HepG2 (cell line): ENCODE measurements at regions not wholly inside any gene's neighbourhood (a gene's known extent, or its start where the extent isn't known, plus 50 kb on each side); places are given as distances from the start of the nearest gene placed in this dataset.

ENCODE experiments used
- BRF2 ChIP-seq: sonication (generic); formaldehyde crosslinking; IDR thresholded peaks from 2 replicates; pipeline ENCODE4 v1.8.1; 2022; ENCODE audit warnings: mild to moderate bottlenecking, missing genetic modification reagents
- KDM1A ChIP-seq: IDR thresholded peaks from 2 replicates; pipeline ENCODE4 v1.6.1; 2016; ENCODE audit warnings: missing compliant biosample characterization
- PBX3 ChIP-seq: sonication (generic); formaldehyde crosslinking; IDR thresholded peaks from 2 replicates; pipeline ENCODE4 v1.8.1; 2023; ENCODE audit warnings: missing genetic modification reagents, inconsistent platforms, borderline replicate concordance
- U2AF2 ChIP-seq: fragments of 200-400 bp; formaldehyde crosslinking; IDR thresholded peaks from 2 replicates; pipeline ENCODE4 v1.6.1; 2017; ENCODE audit warnings: low read depth, mild to moderate bottlenecking, low read length
- ZNF530 ChIP-seq: sonication (generic); formaldehyde crosslinking; IDR thresholded peaks from 2 replicates; pipeline ENCODE4 v1.5.0; 2020; ENCODE audit warnings: low read depth, mild to moderate bottlenecking, missing genetic modification reagents
- ZNF652 ChIP-seq: IDR thresholded peaks from 2 replicates; pipeline ENCODE4 v1.6.1; 2016; ENCODE audit warnings: low read depth, borderline replicate concordance
- TF ChIP-seq, protein P1 (sequence below): sonication (generic); formaldehyde crosslinking; IDR thresholded peaks from 2 replicates; pipeline ENCODE4 v1.5.0; 2020; ENCODE audit warnings: mild to moderate bottlenecking, missing genetic modification reagents, moderate library complexity

DNA sequence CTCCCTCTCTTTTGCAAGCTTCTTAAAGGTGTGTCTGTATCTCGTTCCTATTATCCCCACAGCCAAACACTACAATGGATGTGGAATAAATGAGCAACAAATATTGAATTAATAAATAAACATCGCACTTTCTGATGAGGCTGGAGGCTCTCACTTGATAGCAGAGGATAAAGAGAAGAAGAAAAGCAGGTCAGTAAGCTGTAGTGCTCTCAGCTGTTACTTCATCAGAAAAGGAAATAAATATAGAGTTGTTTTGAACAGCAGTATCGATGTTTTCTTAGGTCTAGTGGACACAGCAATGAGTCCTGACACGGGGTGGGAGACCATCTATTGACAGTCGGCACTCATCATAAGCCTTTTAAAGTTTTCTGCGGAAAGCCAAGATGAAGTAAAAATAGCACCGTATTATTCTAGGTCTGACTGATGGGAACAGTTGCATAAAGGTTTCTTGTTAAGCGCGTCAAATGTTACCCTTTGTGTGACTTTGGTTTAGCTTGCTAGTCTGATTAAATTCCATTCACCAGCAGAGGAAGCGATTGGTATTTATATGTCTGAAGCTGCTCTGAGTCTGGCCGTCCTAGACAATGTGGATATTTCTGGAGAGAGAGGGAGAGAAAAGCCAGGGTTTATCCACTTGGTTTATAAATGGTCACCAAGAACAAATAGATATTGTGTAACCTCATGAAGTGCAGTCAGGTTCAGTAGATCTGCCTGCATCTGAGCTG, 646.1 kb downstream of the CDH11 start:
- TF ChIP-seq PBX3 (no peak), U2AF2 (no peak), ZNF652 (CRISPR knock-in tag) (no peak), KDM1A (CRISPR knock-in tag) (no peak), ZNF530 (CRISPR knock-in tag) (no peak), BRF2 (CRISPR knock-in tag) (no peak)
- TF ChIP-seq, protein P1, sequence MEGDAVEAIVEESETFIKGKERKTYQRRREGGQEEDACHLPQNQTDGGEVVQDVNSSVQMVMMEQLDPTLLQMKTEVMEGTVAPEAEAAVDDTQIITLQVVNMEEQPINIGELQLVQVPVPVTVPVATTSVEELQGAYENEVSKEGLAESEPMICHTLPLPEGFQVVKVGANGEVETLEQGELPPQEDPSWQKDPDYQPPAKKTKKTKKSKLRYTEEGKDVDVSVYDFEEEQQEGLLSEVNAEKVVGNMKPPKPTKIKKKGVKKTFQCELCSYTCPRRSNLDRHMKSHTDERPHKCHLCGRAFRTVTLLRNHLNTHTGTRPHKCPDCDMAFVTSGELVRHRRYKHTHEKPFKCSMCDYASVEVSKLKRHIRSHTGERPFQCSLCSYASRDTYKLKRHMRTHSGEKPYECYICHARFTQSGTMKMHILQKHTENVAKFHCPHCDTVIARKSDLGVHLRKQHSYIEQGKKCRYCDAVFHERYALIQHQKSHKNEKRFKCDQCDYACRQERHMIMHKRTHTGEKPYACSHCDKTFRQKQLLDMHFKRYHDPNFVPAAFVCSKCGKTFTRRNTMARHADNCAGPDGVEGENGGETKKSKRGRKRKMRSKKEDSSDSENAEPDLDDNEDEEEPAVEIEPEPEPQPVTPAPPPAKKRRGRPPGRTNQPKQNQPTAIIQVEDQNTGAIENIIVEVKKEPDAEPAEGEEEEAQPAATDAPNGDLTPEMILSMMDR (CRISPR knock-in tag) = no peak
